ENCODE measurements at regions not wholly inside any gene's neighbourhood (a gene's known extent, or its start where the extent isn't known, plus 50 kb on each side); places are given as distances from the start of the nearest gene placed in this dataset.

DNA sequence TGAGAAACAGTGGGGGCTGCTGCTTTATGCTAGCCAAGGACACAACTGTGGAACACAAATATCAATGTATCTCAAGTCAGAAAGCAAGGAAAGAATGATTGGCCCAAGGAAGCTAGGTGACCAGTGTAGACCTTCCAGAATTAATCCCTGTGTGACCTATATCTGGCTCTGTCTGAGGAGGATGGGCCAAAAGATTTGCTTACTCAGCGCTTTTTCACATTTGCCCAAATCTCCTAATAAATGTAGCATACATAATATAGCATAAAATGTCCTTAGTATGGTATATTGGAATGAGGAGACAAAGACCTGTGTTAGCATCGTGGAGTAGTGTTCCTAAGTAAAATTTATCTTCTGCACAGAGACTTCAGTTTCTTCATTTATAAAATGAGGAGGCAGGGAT lies 66.7 kb upstream of the NT5C1B start:
- TF ChIP-seq, protein P1, sequence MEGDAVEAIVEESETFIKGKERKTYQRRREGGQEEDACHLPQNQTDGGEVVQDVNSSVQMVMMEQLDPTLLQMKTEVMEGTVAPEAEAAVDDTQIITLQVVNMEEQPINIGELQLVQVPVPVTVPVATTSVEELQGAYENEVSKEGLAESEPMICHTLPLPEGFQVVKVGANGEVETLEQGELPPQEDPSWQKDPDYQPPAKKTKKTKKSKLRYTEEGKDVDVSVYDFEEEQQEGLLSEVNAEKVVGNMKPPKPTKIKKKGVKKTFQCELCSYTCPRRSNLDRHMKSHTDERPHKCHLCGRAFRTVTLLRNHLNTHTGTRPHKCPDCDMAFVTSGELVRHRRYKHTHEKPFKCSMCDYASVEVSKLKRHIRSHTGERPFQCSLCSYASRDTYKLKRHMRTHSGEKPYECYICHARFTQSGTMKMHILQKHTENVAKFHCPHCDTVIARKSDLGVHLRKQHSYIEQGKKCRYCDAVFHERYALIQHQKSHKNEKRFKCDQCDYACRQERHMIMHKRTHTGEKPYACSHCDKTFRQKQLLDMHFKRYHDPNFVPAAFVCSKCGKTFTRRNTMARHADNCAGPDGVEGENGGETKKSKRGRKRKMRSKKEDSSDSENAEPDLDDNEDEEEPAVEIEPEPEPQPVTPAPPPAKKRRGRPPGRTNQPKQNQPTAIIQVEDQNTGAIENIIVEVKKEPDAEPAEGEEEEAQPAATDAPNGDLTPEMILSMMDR (conservative IDR thresholded peaks at IDR 0.05; ENCODE audit: low read depth, low read length), result no peak
- TF ChIP-seq FOS (IDR thresholded peaks at IDR 0.05; ENCODE audit: low read depth, low read length), result no peak
- no peak for TF ChIP-seq MXI1 (IDR thresholded peaks at IDR 0.05; ENCODE audit: borderline replicate concordance, low read depth, low read length)
- TF ChIP-seq CHD1 (IDR thresholded peaks at IDR 0.05; ENCODE audit: low read depth, low read length), result no peak
- TF ChIP-seq RCOR1 (IDR thresholded peaks at IDR 0.05; ENCODE audit: insufficient replicate concordance, low read length), result no peak
- TF ChIP-seq SMC3 (IDR thresholded peaks at IDR 0.05; ENCODE audit: low read depth, low read length), result no peak
- TF ChIP-seq RFX5 (IDR thresholded peaks at IDR 0.05; ENCODE audit: low read depth, low read length), result no peak
- TF ChIP-seq CEBPB (IDR thresholded peaks at IDR 0.05; ENCODE audit: low read depth, low read length), result no peak
- no peak for TF ChIP-seq POLR2A (IDR thresholded peaks at IDR 0.05; ENCODE audit: low read depth, low read length)
- TF ChIP-seq RAD21 (IDR thresholded peaks at IDR 0.05; ENCODE audit: low read length), result no peak
- TF ChIP-seq, protein P2, sequence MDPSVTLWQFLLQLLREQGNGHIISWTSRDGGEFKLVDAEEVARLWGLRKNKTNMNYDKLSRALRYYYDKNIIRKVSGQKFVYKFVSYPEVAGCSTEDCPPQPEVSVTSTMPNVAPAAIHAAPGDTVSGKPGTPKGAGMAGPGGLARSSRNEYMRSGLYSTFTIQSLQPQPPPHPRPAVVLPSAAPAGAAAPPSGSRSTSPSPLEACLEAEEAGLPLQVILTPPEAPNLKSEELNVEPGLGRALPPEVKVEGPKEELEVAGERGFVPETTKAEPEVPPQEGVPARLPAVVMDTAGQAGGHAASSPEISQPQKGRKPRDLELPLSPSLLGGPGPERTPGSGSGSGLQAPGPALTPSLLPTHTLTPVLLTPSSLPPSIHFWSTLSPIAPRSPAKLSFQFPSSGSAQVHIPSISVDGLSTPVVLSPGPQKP (IDR thresholded peaks at IDR 0.05; ENCODE audit: borderline replicate concordance, low read depth, low read length), result no peak
- no peak for TF ChIP-seq BHLHE40 (IDR thresholded peaks at IDR 0.05; ENCODE audit: low read depth, low read length)
- TF ChIP-seq, protein P3, sequence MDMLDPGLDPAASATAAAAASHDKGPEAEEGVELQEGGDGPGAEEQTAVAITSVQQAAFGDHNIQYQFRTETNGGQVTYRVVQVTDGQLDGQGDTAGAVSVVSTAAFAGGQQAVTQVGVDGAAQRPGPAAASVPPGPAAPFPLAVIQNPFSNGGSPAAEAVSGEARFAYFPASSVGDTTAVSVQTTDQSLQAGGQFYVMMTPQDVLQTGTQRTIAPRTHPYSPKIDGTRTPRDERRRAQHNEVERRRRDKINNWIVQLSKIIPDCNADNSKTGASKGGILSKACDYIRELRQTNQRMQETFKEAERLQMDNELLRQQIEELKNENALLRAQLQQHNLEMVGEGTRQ (IDR thresholded peaks at IDR 0.05; ENCODE audit: low read depth, low read length), result no peak

All from IMR-90 (cell line).